GM21529 (cell line): ENCODE measurements at regions not wholly inside any gene's neighbourhood (a gene's known extent, or its start where the extent isn't known, plus 50 kb on each side); places are given as distances from the start of the nearest gene placed in this dataset.

ENCODE experiments used
- ATAC-seq: cut with Tn5 transposase; IDR thresholded peaks from one replicate; pipeline ENCODE4 v1.9.1; 2021; ENCODE audit not compliant: unreplicated experiment

DNA sequence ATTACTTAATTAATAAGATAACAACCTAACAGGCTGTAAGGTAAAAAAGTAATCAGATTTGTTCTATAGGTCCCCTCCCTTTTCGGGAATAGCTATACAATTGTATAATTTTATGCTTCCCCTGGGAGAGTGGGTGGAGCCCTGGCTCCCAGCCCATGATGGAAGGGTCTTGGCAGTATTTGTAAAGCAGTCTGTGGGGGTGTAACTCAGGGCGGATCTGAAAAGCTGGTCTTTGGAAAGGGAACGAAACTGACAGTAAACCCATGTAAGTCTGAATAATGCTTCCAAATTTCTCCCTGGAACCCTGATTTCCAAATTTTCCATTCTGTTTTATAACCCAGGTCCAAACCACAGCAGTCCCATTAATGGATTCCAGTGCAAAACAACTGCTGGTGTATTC is 110.4 kb downstream of the DAD1 start:
- ATAC-seq = no peak

DNA sequence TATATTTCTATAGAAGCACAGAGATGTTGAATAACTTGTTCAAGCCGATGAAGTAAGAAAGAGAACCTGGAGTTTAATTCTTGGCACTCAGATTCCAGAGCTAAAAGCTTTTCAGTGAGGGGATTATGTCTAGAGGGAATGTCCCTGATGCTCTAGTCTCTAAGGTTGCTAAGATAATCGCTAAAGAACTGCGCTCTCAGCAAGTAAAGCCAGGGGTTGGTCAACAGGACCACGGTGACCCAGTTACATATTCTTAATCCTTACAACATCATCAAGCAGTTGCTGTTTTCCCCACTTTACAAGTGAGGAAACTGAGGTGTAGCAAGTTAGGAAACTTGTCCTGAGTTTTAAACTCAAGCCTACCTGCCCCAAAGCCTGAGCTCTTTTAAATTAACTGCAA is 110.8 kb downstream of the DAD1 start:
- no peak for ATAC-seq

- ATAC-seq = no peak
Observed at GRCh38 chr14:22477569-22478194, 111.3 kb downstream of the DAD1 start.

- no peak for ATAC-seq
Observed at GRCh38 chr14:22476887-22477286, 112.1 kb downstream of the DAD1 start.

DNA sequence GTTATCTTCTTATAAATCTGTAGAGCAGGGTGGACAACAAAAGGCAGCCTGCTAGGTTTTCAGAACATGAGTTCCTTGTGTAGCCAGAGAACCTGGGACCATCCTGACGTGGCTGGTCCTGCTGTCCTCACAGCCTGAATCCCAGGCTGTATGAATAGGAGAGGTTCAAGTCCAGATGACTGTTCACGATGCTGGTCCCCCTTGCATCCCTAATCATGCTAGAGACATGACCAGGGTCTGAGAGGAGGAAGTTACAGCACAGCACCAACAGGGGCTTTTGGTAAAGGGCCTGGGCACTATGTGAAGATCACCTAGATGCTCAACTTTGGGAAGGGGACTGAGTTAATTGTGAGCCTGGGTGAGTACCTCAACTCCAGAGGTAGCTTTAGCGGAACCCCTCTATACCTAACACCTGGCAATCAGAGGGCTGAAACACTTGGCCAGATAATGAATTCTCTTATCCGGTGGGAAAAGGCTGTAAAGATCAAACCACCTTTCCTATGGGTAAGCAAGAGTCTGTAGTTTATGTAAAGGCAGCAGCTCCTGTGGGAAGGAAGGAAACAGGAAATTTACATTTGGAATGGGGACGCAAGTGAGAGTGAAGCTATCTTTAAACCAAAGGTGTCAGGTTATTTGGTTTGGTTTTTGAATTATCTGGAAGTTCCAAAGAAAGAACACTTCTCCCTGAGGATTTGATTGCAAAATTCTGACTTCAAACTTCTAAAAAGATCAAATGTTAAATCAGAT is 112.8 kb downstream of the DAD1 start:
- no peak for ATAC-seq

DNA sequence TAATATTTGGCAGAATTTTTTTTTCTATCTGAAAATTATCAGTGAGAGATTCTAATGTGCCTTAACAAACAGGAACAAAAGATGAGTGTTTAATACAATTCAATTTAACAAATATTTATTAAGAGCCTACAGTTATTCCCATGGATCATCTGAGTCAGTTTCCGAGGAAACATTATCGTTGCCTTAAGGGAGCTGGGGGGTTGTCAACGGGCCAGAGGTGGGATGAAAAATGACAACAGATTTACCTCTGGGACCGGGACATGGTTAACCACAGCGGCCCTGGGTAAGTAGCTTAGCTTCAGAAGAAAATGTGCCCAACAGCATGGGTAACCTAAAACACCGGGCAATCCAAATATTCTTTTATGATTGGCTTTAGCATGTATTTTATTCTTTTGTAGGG is 113.6 kb downstream of the DAD1 start:
- no peak for ATAC-seq

GRCh38 chr14:22474730-22475351 is 114.2 kb downstream of the DAD1 start:
- no peak for ATAC-seq

DNA sequence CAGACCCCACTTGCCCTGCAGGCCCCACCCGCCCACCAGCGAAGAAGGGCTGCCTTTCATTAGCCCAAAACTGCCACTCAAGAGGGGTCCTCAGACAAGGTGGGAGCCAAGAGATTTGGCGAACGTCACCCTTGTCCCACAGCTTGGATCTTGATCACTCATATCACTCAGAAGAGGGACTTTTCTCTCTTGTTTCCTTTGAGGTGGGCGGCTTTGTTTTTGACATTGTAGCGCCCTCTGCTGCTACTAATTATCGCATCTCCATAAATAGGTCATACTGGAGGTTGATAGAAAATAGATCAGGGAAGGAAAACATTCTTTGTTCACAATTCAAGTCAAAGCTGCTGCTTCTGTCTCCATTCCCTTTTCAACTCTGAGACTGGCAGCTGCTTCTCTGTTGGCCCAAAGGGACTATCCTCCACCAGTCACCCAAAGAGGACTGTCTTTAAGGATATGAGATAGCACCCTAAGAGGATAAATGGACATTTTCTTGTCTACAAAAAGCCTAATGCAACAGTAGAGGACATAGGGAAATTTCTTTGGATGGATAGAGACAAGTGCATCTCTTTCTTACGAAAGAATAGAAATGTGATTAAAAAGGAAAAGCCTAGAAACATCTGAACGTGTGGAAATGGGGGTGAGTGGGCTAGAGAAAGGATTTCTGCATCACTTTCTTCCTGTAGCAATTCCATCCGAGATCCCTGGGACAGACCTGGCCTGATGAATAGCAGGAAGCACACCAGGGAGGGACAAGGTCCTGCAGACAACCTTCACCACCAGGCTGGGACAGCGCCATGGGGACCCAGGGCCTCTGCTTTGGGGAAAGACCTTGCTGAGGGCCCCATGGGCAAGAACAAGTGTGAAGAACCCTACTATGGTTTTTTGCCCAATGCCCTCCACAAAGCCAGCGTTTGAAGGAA is 115.8 kb downstream of the DAD1 start:
- peak; percentile 58 for ATAC-seq

GRCh38 chr14:22472466-22472865 is 116.6 kb downstream of the DAD1 start:
- no peak for ATAC-seq

DNA sequence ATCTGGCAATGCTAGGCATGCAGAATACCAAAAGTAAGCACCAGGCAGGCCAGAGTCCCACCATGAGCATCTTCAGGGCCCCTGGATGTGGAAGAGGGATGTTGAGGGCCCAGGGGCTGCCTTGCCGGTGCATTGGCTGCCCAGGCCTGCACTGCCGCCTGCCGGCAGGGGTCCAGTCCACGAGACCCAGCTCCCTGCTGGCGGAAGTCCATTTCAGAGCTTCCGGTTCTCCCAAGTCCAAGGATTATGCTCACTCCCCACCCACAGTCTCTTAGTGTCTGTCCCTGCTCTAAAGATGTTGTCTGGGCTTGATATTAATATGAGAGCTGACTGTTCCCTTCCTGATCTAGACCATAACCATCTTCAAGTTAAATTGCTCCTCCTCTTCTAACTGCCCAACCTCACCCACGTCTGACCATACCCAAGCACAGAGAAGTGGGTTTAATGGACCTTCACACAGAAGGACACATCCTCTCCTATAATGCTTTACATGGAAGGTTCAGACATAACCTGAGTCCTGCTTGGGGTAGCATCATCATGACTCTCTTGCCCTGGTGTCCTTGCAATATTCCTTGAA is 117.4 kb downstream of the DAD1 start:
- ATAC-seq = no peak

DNA sequence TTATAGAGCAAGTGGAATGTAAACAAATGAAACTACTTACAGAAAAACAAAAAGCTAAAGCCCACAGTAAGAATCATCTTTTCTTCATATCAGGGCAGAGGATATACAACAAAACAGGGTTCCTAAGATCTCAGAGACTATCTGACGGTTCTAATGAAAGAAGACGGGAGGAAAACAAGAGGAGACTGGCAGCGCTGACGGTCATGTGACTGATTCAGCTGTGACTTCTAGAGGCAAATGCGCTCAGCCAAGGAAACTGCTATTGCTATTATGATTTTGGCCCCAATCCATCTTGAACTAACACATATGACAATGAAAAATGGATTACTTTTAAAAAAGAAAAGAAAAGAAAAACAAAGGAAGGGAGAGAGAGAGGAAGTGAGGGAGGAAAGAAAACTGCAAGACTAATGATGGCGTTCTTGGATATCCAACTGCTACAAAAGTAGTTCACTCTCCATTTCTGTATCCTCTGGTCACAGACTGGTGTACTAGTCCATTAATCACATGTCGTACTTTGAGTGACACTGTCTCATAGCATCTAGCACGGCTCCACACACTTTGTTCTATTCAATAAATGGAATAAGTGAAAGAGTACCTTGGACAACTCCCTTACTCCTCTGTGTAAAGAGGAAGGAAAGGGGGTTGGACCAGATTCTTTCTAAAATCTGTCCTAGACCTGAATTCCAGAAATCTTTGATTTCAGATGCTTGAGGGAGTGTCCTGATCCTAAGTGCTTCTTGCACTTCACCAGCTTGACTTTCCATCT is 119.3 kb downstream of the DAD1 start:
- ATAC-seq = no peak

DNA sequence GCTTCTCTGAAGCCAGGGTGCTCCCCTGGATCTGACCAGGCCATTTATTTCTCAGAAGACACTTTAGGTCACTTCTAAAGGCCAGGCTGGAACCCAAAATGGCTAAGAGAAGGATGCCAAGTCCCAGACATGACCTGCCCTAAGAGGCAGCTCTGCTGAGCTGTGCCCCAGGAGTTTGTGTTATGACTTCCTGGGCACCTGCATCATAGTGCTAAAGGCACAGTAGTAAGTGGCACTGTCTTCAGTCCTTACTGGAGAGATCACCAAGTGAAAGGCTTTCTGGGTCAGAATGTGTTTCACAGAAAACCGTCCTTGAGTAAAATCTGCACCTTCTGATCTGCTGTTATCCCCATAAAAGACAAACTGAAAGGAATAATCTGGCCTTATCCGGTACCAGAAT is 120.2 kb downstream of the DAD1 start:
- no peak for ATAC-seq

- peak; percentile 32 for ATAC-seq
Observed at GRCh38 chr14:22466491-22466890, 122.5 kb downstream of the DAD1 start.

GRCh38 chr14:22465201-22465840 is 123.7 kb downstream of the DAD1 start:
- ATAC-seq = peak; percentile 5

DNA sequence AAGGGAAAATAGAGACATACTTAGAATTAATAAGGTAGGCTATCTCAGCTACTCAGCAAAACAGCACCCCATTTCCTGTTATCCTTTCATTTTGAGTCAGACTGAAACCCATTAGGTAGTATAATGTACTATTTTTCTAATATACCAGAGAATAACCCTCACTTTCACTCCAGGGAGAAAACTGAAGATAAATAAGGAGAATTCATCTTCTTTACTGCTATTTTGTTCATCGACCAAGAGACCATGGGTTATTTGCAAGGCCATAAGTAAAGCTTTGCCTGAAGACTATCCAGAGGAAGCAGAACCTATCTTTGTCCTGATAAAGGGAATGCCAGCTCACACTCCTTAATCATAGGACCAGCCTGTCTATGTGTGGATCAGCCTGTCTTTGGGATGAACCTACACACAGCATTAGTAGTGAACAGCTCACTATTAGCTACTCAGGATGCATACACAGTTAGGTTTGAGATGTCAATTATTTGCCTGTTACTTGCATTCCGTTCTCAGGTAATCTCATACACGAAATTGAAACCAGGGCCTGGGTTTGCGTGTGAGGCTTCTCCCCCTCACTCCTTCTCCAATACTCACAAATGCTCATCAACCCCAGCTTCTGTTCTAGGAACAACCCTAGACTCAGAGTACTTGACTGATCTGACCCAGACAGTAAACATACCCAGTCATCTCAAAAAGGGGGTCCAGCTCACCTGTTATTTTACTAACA is 124.4 kb downstream of the DAD1 start:
- peak; percentile 76 for ATAC-seq

- no peak for ATAC-seq
Observed at GRCh38 chr14:22463763-22464173, 125.3 kb downstream of the DAD1 start.

- ATAC-seq = no peak
Observed at GRCh38 chr14:22462923-22463322, 126.1 kb downstream of the DAD1 start.

DNA sequence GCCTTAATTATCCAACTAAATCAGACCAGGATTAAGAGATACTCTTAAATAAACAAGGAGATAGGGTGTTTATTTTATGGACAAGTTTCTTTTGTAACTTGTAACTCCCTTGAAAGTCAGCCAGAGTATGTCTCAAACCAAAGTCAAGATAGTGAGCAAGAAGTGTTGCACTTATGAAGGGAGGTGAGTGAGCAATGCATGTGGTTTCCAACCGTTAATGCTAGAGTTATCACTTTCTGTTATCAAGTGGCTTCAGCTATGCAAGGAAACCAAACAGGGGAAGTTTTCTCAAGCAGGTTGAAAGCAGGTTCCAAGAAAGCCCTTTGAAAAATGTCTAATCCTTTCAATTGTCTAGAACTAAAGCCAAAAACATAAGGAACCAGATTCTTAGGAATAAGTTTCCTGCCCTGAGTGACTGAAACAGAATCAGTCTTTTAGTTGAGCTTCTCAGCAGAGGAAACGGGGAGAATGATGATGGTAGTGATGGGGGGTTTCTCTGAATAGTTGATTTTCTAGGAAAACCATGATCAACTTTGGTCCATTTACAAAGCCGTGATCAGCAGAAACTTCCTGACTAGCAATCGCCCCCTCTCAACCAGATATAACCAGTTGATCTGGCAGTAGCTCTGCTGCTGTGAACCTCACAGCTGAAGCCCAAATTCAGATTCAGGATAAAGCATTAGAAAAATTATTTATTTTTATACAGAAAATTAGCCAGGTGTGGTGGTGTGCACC is 128.4 kb downstream of the DAD1 start:
- no peak for ATAC-seq
